PFSK-1 (cell line): ENCODE measurements at regions not wholly inside any gene's neighbourhood (a gene's known extent, or its start where the extent isn't known, plus 50 kb on each side); places are given as distances from the start of the nearest gene placed in this dataset.

ENCODE experiments used
- FOXP2 ChIP-seq: optimal IDR thresholded peaks from 2 replicates; pipeline ENCODE3; 2011; ENCODE audit warnings: borderline replicate concordance, control low read depth, inconsistent platforms; ENCODE audit not compliant: insufficient read depth; ENCODE audit errors: extremely low read length, extremely low read depth
- POLR2AphosphoS5 ChIP-seq: IDR thresholded peaks from 2 replicates; pipeline ENCODE4 v1.6.1; 2012; ENCODE audit warnings: low read depth, mild to moderate bottlenecking, control low read depth, low read length, moderate library complexity
- SIN3A ChIP-seq: IDR thresholded peaks from 2 replicates; pipeline ENCODE4 v1.6.1; 2012; ENCODE audit warnings: mild to moderate bottlenecking, low read length, moderate library complexity, borderline replicate concordance; ENCODE audit not compliant: insufficient read depth
- TAF1 ChIP-seq: IDR thresholded peaks from 2 replicates; pipeline ENCODE4 v1.6.1; 2012; ENCODE audit warnings: low read length, control low read depth, borderline replicate concordance; ENCODE audit not compliant: insufficient read depth
- TF ChIP-seq, protein P1 (sequence below), 2 experiments: IDR thresholded peaks; 2 replicates each; pipeline versions ENCODE4 v1.6.1 to v1.8.0; 2011 to 2012; ENCODE audit warnings: low read depth in 2 of 2, low read length in 2 of 2, control low read depth in 1 of 2, inconsistent platforms in 1 of 2, mild to moderate bottlenecking in 1 of 2, moderate library complexity in 1 of 2; ENCODE audit not compliant: insufficient read depth in 1 of 2

GRCh38 chr20:63142933-63143332 is 73.0 kb downstream of the YTHDF1 start:
- no peak for TF ChIP-seq TAF1
- TF ChIP-seq POLR2AphosphoS5 = no peak
- TF ChIP-seq SIN3A = no peak
- TF ChIP-seq, protein P1, sequence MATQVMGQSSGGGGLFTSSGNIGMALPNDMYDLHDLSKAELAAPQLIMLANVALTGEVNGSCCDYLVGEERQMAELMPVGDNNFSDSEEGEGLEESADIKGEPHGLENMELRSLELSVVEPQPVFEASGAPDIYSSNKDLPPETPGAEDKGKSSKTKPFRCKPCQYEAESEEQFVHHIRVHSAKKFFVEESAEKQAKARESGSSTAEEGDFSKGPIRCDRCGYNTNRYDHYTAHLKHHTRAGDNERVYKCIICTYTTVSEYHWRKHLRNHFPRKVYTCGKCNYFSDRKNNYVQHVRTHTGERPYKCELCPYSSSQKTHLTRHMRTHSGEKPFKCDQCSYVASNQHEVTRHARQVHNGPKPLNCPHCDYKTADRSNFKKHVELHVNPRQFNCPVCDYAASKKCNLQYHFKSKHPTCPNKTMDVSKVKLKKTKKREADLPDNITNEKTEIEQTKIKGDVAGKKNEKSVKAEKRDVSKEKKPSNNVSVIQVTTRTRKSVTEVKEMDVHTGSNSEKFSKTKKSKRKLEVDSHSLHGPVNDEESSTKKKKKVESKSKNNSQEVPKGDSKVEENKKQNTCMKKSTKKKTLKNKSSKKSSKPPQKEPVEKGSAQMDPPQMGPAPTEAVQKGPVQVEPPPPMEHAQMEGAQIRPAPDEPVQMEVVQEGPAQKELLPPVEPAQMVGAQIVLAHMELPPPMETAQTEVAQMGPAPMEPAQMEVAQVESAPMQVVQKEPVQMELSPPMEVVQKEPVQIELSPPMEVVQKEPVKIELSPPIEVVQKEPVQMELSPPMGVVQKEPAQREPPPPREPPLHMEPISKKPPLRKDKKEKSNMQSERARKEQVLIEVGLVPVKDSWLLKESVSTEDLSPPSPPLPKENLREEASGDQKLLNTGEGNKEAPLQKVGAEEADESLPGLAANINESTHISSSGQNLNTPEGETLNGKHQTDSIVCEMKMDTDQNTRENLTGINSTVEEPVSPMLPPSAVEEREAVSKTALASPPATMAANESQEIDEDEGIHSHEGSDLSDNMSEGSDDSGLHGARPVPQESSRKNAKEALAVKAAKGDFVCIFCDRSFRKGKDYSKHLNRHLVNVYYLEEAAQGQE (IDR thresholded peaks at IDR 0.05; ENCODE audit: insufficient read depth in 1 of 2, low read depth in 2 of 2, low read length in 2 of 2) = no peak
- no peak for TF ChIP-seq FOXP2
